ENCODE measurements at regions not wholly inside any gene's neighbourhood (a gene's known extent, or its start where the extent isn't known, plus 50 kb on each side); places are given as distances from the start of the nearest gene placed in this dataset.

- TF ChIP-seq CTCF (IDR thresholded peaks at IDR 0.05) (no peak), EZH2 (IDR thresholded peaks at IDR 0.05) (no peak), EZH2phosphoT487 (IDR thresholded peaks at IDR 0.05) (no peak)
Observed at GRCh38 chr10:63825111-63825510, 303.9 kb downstream of the REEP3 start.

All from neural progenitor cell (in vitro differentiated cells).